Fibroblast of skin of back (primary cell): ENCODE measurements at regions not wholly inside any gene's neighbourhood (a gene's known extent, or its start where the extent isn't known, plus 50 kb on each side); places are given as distances from the start of the nearest gene placed in this dataset.

ENCODE experiments used
- DNase-seq: peaks from one replicate; pipeline ENCODE4 v3.0.0-alpha.2; 2013

DNA sequence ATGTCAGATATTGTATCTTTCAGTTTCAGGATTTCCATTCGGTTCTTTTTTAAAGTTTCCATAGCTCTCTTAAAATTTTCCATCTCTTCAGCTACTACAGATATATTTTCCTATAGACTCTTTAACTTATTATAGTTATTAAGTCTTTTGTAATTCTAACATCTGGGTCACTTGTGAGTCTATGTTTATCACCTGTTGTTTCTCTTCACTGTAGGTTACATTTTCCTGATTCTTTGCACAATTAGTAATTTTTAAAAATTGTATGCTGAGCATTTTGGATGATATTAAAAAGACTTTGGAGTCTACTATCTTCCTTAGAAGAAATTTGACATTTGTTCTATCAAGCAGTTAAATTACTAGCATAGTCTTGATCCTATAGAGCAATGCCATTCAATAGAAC is 140.7 kb downstream of the QRSL1 start:
- no peak for DNase-seq

DNA sequence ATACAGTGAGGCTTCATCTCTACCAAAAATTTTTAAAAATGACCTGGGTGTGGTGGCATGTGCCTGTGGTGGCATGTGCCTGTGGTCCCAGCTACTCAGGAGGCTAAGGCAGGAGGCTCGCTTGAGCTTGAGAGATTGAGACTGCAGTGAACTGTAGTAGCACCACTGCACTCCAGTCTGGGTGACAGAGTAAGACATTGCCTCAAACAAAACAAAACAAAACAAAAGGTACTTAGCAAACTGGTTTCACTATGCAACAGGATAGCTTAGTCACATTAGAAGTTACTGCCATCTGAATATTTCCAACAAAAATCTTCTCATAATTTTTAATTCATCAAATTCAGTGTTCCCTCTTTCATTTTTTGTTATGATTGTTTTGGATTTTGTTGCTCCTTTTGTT is 137.9 kb downstream of the QRSL1 start:
- no peak for DNase-seq

DNA sequence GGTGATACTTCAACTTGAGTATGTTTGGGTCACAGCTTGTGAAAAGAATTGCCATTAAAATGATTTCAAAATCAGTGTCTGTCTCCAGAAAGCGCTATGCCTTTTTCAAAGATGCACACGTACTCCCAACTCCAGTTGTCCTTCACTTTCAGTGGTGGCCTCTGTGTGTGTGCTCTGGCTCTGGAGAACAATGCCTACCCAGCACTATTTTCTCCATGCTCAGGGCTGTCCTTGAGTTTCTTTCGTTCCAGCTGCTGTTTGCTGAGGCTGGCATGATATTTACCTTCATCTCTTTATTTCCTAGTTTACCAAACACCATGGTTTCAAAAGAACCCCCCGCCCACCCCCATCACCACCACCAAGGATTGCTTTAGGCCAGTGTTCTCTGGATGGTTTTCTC is 136.8 kb downstream of the QRSL1 start:
- DNase-seq, result no peak

DNA sequence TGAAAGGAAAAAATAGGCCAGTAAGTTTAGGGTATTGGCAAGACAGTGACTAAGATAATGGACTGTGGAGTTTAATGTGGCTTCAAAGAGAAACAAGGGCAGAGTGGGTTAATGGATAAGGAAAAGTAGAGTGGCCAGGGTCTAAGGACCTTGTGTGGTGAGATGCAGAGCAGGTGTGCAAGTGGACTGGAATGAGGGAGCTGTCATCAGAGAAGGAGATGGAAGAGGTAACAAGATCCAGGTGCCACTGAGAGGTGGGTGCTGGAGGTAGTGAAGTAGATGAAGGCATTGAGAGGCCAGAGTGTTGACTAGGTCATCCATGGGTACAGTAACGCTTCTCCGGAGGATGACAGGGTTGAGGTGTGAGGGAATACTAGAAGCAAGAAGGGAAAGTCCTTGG is 136.1 kb downstream of the QRSL1 start:
- no peak for DNase-seq

DNA sequence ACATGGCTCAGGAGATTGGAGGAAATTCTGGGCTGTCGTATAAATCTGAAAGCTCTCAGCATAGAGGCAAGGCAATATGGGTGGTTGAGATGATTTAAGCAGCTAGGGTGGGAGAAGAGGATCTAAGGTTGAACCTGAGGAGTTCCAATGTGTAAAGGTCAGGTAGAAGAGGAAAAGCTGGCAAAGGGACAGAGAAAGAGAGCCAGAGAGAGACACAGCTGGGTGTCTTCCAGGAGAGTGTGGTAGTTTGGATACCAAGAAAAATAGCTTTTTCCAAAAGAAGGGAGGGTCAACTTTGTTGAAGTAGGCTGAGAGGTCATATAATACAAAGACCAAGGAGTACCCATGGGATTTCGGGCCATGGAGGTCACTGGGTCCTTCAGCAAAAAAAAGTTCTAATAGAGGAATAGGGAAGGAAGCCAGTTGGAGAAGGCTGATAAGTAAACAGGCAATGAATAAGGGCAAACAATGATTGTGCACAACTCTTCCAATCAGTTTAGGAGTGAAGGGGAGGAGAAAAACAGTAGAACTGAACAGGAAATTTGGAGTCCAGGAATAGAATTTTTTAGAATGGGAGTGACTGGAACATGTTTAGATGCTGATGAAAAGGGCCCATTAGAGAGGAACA is 135.1 kb downstream of the QRSL1 start:
- no peak for DNase-seq

DNA sequence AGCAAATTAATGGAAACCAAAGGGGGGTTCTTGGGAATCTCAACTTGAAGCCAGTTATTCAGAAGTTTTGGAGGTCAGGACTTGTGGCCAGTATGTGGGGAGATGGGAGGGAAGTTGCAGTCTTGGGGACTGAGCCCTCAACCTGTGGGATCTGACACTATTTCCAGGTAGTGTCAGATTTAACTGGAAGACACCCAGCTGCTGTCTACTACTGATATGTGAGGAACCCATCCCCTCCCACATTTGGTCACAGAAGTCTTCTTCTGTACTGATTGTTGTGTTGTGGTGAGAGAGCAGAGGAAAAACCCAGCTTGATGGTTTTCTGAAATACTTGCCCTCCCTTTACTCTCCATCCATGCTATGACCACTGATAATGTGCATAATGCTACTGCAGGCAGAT is 134.0 kb downstream of the QRSL1 start:
- no peak for DNase-seq

DNA sequence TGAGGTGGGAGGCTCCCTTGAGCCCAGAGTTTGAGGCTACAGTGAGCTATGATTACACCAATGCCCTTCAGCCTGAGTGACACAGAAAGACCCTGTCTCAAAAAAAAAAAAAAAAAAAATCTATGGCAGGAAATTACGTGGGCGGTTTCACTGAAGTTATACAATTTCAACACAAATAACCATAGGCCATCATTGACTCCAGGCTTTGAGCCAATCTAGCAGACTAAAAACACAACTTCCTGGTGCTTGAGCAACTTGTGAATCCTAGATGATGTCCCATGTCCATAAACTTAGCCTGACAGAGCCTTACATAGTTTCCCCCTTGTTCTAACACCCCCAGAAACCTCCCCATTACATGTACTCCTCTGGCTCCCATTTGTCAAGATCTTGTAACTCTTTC is 131.8 kb downstream of the QRSL1 start:
- no peak for DNase-seq

DNA sequence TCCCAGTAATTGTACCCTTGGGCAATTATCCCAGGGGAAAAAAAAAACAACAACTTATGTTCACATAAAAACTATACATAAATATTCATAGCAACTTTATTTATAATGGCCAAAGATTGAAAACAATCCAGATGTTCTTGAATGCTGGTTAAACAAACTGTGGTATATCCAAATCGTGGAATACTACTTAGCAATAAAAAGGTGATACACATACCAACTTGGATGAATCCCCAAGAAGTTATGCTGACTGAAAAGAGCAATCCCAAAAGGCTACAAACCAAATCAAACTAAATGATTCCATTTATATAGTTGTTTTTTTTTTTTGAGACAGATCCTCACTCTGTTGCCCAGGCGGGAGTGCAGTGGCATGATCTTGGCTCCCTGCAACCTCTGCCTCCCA is 129.7 kb downstream of the QRSL1 start:
- DNase-seq, result no peak

DNA sequence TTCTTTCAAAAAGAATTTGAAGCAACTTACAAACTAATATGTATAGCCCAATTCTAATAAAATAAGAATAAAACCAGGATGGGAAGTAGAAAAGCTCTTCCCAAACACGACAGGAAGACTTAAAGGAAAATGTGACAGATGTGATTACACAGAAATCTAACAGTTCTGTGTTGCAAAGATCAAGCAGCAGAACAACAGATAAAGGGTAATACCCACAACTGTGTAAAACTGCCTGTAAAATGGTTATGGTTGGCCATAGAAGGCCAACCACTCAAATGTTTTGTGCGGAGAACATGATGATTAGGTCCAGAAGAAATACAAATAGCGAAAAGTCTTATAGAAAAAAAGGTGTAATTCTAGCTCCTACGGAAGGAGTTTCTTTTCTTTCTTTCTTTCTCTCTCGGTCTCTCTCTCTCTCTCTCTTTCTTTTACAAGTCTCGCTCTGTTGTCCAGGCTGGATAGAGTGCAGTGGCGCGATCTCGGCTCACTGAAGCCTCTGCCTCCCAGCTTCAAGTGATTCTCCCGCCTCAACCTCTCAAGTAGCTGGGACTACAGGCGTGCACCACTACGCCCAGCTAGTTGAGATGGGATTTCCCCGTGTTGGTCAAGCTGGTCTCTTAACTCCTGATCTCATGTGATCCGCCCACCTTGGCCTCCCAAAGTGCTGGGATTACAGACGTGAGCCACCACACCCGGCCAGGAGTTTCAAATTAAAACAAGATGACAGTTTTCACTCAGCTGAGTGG is 128.5 kb downstream of the QRSL1 start:
- no peak for DNase-seq

DNA sequence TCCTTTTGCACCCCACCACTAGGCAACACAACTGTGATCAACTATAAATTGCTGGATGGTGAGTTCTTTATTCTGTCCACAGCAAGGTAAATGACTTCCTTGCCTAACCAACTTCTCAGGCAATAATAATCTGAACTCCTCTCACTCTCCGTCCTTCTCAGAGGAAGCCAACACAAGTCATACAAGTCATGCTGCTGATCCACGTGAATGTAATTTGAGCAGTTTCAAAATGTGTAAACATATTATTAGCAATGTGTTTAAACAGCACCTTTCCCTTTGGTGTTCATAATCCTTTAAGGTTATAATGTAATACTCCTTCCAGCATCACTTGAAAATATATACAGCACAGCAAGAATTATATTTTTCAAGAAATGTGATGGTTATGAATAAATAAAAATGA is 127.9 kb downstream of the QRSL1 start:
- DNase-seq, result no peak

DNA sequence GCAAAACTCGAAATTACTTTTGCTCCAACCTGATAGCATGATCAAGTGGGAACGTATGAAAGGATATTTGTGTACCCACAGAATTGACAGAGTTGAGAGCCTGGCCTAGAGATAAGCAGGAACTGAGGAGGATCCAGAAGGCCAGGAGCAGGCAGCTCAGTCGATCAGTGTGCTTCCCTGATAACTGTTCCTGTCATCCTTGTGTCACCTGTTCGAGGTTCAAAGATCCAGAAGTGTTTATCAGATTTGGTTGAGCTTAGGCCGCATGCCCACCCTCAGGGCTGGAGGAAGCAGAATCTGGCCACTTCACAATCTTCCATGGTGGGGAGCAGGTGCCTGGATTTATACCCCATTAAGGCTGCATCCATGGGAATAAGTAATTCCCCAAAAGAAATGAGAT is 124.8 kb downstream of the QRSL1 start:
- DNase-seq, result no peak

DNA sequence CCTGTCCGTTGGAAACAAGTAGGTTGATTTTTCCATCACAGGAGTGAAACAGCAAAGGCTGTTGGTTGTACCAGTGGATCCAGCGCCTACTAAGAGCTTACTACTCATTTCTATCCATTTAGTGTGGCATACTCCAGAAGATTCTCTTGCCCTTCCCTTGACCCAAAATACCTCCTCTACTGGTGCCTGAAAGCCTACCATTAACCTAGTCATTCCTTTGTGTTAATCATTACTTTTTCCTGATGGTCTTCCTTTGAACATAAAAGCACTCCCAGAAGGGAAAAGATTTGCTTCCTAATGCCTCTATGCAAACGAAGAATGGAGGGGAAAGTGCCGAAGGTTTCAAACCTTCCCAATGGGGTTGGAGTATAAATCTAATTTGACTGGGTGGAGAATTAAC is 123.3 kb downstream of the QRSL1 start:
- no peak for DNase-seq

DNA sequence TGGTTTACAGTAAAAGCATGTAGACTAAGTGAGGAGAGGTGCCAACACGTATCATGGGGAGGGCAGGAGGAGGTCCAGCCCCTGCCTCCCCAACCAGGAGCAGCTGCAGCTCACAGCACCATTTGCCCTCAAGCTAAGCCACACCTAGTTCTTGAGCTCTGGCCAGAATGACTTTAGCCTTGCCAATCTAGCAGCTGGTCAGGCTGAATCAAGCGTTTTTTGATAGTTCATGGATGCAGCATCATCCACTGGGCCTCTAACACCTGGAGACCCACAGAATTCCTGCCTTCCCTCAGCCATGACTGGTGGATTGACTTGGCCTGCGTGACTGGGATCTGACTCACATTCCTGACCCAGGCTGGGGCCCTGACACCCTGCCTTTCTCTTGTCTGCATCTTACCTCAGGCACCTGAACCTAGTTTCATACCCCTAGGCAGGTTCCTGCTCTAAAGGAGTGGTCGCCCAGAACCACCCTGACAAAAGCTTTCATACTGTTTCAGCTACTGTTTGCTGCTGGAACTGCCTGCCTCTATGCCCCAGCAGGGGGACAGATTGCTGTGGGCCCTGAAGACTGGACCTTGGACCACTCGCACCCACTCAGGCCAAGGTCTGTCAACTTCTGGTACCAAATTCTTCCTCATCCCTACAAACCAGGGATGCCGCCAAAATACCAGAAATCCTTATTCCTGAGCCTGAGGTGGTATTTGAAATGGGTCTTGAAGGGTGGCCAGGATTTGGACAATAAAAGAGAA is 122.3 kb downstream of the QRSL1 start:
- DNase-seq, result no peak

DNA sequence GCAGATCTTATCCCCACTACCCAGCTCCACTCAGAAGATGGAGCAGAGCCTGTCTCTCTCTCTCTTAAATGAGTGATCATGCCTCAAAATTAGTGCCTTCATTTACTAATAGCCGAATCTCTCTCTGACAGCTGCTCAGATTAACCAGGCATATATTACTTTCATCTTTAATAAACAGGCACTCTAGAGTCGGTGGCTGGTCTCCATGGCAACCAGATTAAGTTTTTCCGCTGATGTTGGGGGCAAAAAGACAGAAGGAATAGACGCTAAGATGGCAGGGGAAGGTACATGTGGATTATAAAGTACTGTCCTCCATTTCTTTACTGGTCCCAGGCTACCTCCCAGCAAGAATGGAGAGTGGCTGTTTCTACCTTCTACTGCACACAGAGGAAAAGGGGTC is 121.6 kb downstream of the QRSL1 start:
- no peak for DNase-seq

DNA sequence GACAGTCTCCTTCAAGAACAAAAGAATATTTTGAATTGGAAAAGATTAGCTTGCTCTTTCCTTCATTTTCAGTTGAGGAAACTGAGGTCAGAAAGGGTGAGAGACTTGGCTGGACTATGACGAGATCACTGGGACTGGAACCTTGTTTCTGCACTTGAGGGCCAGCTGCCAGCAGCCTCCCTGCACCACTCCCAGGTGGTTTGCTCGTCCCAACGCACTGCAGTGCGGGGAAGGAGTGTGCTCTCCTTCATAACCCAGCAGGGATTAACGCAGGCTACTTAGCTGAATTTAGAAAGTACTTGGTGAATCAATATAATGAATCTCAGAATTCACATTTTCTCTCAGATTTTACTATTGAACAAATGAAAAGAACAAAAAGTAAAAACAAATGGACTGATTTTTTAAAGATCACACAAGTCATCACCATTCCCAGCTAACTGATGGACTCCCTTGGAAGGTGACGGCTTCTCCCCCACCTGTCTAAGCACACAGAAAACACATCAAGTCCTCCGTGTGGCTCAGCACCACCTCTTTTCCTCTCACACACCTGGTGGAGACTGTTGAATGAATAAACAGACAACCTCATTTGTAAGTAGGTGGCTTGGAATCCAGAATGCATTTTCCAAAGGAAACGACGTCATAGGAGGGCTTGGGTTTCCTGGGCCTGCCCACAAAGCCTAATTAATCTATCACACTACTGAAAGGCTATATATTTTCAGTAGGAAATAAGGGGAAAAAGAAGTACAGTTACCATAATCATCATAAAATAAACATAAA is 121.0 kb downstream of the QRSL1 start:
- no peak for DNase-seq

DNA sequence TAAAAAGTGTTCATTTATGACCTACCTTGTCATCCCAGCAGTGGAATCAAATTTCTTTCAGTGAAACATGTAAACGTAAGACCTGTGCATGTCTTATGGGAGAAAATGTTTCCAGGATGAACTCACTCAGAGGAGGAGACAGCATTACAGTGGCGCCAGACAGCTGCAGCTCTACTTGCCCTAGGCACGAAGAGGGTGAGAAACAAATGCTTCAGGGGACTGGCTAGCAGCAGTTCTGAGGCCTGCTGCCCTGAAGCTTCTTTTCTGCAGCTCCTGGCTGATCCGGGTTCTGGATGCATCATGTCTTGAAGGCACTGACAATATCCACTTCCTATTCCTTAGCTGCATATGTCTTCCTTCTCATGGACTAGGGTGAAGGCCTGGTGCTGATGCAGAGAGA is 120.2 kb downstream of the QRSL1 start:
- DNase-seq, result no peak

DNA sequence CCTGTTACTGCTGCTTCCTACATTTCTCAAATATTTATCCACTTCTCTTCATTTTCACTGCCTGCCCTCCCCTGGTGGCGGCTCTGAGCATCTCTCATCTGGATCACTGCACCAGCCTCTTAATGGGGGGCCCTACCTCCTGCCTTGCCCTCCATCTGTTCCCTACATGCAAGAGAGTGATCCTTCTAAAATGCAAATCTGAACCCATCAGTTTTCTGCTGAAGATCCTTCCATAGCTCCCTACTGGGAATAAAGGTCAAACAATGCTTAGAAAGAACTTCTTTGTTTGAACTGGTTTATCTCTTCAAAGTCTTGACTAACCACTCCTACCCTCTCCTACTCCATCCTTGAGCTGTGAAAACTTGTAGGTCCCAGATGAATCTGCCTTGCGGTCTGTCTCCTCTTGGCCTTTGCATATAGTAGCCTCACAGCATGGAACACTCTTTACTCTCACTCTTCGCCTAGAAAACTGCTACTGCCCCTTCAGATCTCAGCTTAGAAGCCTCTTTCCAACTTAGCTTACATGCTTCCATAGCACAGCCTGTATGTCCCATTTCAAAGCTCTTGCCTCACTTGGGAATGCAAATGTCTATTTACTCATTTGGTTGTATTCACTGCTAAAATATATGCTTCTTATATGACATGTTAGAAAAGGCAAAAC is 119.3 kb downstream of the QRSL1 start:
- no peak for DNase-seq

DNA sequence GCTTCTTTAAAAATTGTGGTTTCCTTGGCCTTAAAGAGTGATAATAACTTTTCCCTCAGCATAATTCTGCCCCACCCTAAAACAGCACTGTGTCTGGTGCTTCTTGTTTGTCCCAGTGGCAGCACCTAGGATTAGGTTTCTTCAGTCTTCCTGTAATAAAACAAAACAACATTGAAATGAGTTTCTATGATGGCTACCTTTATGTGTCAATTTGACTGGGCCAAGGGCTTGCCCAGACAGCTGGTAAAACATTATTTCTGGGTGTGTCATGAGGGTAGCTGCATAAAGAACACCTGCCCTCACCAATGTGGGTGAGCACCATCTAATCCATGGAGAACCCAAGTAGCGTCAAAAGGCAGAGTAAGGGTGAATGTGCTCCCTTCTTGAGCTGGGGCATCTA is 117.8 kb downstream of the QRSL1 start:
- no peak for DNase-seq

DNA sequence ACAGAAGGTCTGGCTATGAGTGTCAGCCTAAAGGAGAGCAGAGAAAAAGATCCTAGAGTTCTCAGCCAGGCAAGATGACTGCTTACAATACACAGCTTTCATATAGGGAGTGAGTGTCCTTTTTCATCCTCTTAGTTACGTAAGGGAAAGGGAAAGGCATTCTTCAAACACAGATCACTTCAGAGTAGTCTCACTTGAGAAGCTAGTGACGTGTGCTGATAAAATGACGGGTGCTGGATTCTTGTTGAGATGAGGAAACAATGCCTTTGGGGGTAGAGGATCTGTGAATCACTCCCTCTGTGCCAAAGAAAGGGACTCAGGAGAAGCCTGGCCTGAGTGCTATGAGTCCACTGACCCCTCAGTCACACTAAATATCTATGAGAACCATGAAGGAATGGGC is 117.3 kb downstream of the QRSL1 start:
- DNase-seq, result peak; percentile 4

DNA sequence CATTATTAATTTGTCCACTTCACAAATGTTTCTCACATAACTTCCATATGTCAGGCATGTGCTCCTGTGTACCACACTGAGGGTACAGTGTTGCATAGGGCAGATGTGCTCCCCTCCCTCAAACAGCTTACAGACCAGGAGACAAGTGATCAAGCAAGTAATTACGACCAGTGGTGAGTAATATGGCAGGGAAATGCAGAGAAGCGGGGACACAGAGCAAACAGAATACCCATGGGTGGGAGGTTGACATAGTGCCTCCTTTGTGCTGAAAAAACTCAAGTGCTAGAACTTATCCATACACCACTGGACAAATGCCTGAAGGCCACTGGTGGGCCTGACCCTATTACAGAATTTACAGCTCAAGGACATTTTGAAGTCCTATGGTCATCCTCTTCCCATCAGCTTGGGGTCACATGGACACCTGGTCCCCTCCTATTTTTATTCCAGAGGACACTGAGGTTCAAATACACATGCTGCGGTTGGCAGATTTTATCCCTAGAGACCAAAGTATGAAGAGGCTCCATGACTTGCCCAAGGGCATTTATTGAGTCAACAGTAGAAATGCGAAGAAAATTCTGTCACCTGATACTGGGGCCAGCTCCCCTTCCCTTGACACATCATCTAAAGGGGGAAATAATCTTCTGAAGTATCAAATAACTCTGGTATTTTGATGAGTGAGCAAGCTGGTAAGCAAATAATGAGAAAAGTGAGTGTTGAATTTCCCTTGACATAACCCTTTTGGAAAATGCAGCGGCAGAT is 116.6 kb downstream of the QRSL1 start:
- peak; percentile 2 for DNase-seq

DNA sequence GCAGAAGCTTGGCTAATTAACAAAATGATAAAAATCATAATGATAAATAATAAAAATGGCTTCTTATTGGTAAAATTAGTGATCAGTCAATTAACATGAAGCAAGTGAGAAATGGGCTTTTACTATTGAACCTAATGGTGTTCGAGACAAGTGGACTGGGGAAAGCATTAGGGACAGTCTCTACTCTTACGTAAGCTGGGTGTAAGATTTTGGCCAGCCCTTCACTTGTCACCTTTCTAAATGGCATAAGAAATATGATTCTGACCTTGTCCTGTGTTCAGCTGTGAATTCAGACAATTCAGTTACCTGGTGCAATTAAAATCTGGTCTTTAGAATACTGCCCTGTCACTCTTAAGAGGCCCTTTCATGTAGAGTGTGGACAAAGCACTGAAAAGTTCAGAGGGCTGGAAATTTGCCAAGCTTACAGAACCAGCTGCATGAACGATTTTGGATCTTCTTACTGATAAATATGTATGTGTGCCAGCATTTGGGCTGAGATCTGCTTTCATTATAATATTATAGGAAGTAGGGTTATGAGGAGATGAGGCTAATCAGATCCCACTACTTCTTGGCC is 115.9 kb downstream of the QRSL1 start:
- no peak for DNase-seq

DNA sequence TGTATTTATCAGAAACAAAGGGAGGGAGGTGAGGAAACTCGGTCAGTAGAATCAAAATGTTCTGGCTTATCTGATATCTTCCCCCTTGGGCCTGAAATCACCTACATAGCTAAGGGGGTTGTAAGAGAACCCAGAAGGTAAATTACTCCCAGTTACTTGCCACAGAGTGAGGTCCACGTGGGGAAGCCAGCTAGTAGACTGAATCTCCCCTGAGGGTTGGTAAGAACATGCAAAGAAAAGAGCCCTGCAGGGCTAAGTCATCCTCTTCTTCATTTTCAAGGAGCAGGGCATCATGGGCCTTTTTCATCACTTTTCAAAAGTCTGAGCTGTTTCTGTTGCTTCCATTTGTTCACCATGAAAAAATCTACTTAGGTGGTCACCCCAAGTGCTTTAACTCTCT is 115.4 kb downstream of the QRSL1 start:
- DNase-seq, result no peak
